ENCODE measurements at regions not wholly inside any gene's neighbourhood (a gene's known extent, or its start where the extent isn't known, plus 50 kb on each side); places are given as distances from the start of the nearest gene placed in this dataset.

GRCh38 chr2:149738767-149739166 is 151.2 kb upstream of the MMADHC start:
- TF ChIP-seq, protein P1, sequence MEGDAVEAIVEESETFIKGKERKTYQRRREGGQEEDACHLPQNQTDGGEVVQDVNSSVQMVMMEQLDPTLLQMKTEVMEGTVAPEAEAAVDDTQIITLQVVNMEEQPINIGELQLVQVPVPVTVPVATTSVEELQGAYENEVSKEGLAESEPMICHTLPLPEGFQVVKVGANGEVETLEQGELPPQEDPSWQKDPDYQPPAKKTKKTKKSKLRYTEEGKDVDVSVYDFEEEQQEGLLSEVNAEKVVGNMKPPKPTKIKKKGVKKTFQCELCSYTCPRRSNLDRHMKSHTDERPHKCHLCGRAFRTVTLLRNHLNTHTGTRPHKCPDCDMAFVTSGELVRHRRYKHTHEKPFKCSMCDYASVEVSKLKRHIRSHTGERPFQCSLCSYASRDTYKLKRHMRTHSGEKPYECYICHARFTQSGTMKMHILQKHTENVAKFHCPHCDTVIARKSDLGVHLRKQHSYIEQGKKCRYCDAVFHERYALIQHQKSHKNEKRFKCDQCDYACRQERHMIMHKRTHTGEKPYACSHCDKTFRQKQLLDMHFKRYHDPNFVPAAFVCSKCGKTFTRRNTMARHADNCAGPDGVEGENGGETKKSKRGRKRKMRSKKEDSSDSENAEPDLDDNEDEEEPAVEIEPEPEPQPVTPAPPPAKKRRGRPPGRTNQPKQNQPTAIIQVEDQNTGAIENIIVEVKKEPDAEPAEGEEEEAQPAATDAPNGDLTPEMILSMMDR (IDR thresholded peaks at IDR 0.05; ENCODE audit: extremely low read depth in 1 of 2, insufficient read depth in 1 of 2, low read depth in 1 of 2, low read length in 2 of 2) = no peak
- TF ChIP-seq MYC (IDR thresholded peaks at IDR 0.05; ENCODE audit: low read depth, low read length) = no peak
- TF ChIP-seq EZH2 (IDR thresholded peaks at IDR 0.05; ENCODE audit: borderline replicate concordance, low read depth, low read length, severe bottlenecking) = no peak
- TF ChIP-seq MAX (IDR thresholded peaks at IDR 0.05; ENCODE audit: insufficient read depth, insufficient read length) = no peak
- no peak for TF ChIP-seq POLR2A (IDR thresholded peaks at IDR 0.05; ENCODE audit: low read depth, low read length)
- no peak for TF ChIP-seq POLR2AphosphoS5 (IDR thresholded peaks at IDR 0.05; ENCODE audit: insufficient read depth, low read depth, low read length)
